Lower leg skin (tissue), 3 donors: ENCODE measurements at regions not wholly inside any gene's neighbourhood (a gene's known extent, or its start where the extent isn't known, plus 50 kb on each side); places are given as distances from the start of the nearest gene placed in this dataset.

Source experiments
- POLR2A ChIP-seq, 2 donors: fragments of 450-650 bp; IDR thresholded peaks; one replicate each; pipeline ENCODE4 v1.6.1; 2016 to 2017; ENCODE audit warnings: antibody characterized with exemption in 2 of 2, mild to moderate bottlenecking in 1 of 2, moderate library complexity in 1 of 2
- TF ChIP-seq, protein P1 (sequence below), 3 donors: fragments of 450-650 bp; IDR thresholded peaks; one replicate each; pipeline ENCODE4 v1.5.1; 2016; ENCODE audit warnings: antibody characterized with exemption in 3 of 3, mild to moderate bottlenecking in 3 of 3, moderate library complexity in 2 of 3

DNA sequence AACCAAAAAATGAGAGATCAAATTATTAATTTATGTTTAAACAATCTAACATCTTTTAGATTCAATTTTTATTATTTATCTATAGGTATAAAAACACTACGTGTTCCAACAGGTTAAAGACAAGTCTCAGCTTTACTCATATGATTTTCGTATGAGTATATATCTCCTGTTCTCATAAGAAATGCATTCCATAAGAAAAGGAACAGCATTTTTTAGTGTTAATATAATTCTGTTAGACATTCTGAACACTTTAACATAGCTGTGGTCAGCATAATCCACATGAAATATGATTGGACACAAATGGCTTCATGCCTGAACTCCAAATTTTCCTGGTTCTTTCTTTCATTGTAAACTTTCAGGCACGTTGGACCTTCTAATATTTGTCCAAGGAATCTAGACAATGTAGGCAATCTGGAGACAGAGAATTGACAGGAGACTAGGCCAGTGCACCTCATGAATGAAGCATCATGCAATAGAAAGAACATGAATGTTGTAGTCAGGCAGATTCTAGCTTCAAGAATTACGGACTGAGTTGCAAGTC lies 1122.0 kb upstream of the ALCAM start:
- TF ChIP-seq, protein P1, sequence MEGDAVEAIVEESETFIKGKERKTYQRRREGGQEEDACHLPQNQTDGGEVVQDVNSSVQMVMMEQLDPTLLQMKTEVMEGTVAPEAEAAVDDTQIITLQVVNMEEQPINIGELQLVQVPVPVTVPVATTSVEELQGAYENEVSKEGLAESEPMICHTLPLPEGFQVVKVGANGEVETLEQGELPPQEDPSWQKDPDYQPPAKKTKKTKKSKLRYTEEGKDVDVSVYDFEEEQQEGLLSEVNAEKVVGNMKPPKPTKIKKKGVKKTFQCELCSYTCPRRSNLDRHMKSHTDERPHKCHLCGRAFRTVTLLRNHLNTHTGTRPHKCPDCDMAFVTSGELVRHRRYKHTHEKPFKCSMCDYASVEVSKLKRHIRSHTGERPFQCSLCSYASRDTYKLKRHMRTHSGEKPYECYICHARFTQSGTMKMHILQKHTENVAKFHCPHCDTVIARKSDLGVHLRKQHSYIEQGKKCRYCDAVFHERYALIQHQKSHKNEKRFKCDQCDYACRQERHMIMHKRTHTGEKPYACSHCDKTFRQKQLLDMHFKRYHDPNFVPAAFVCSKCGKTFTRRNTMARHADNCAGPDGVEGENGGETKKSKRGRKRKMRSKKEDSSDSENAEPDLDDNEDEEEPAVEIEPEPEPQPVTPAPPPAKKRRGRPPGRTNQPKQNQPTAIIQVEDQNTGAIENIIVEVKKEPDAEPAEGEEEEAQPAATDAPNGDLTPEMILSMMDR (IDR thresholded peaks at IDR 0.05) = no peak
- no peak for TF ChIP-seq POLR2A (IDR thresholded peaks at IDR 0.05)
